Gastrocnemius medialis (tissue), 4 donors: ENCODE measurements at regions not wholly inside any gene's neighbourhood (a gene's known extent, or its start where the extent isn't known, plus 50 kb on each side); places are given as distances from the start of the nearest gene placed in this dataset.

ENCODE experiments used
- ATAC-seq, 2 donors: fragments of 150-250 bp; one replicate each; pipeline ENCODE4 v1.9.1; 2016
- DNase-seq, 2 donors: peaks; one replicate each; pipeline ENCODE4 v3.0.0-alpha.2; 2019
- H3K27ac ChIP-seq, 4 donors: fragments of 200-600 bp; sonication (generic); 1 replicate in 1 of 4; 2 replicates in 3 of 4; pipeline ENCODE4 v1.5.1; 2016 to 2018; ENCODE audit warnings: mild to moderate bottlenecking in 2 of 4, moderate library complexity in 1 of 4
- H3K27me3 ChIP-seq, 3 donors: fragments of 200-600 bp; sonication (generic) in 2 of 3; 1 replicate in 1 of 3; 2 replicates in 2 of 3; pipeline versions ENCODE4 v1.5.1 to v1.6.0; 2016 to 2019; ENCODE audit warnings: mild to moderate bottlenecking in 1 of 3, moderate library complexity in 1 of 3
- H3K36me3 ChIP-seq, 2 donors: fragments of 200-600 bp; sonication (generic) in 1 of 2; one replicate each; pipeline ENCODE4 v1.5.1; 2017 to 2018
- H3K4me1 ChIP-seq, 2 donors: fragments of 200-600 bp; sonication (generic) in 1 of 2; one replicate each; pipeline ENCODE4 v1.5.1; 2016 to 2017; ENCODE audit warnings: mild to moderate bottlenecking in 2 of 2
- H3K4me3 ChIP-seq, 4 donors: fragments of 200-600 bp; sonication (generic) in 3 of 4; 1 replicate in 1 of 4; 2 replicates in 3 of 4; pipeline ENCODE4 v1.5.1; 2016 to 2019; ENCODE audit warnings: mild to moderate bottlenecking in 2 of 4
- H3K9me3 ChIP-seq, 3 donors: fragments of 200-600 bp; sonication (generic) in 2 of 3; 1 replicate in 1 of 3; 2 replicates in 2 of 3; pipeline ENCODE4 v1.5.1; 2016 to 2019
- CTCF ChIP-seq, 5 experiments: fragments of 450-650 bp in 3 of 5; fragments of 200-600 bp in 2 of 5; sonication (generic) in 2 of 5; IDR thresholded peaks in 4 of 5; conservative IDR thresholded peaks in 1 of 5; 1 replicate in 4 of 5; 2 replicates in 1 of 5; pipeline ENCODE4 v1.5.1; 2016 to 2019; ENCODE audit warnings: antibody characterized with exemption in 5 of 5, mild to moderate bottlenecking in 3 of 5, moderate library complexity in 3 of 5
- POLR2A ChIP-seq, 2 donors: fragments of 450-650 bp; IDR thresholded peaks; one replicate each; pipeline ENCODE4 v1.6.1; 2017; ENCODE audit warnings: antibody characterized with exemption in 2 of 2, mild to moderate bottlenecking in 2 of 2, moderate library complexity in 2 of 2
- in situ Hi-C, 4 donors: fragments of 200-750 bp; cut with MboI; loops; one replicate each; pipeline versions ENCODE4 v1.15.0 to v1.8.0; 2017; ENCODE audit warnings: low sequenced_read_pairs in 4 of 4
- intact Hi-C: fragments of 100-400 bp; cut with DNase I; formaldehyde crosslinking; loops from one replicate; pipeline ENCODE4 v1.15.1; 2023; ENCODE audit warnings: low total_unique reads

DNA sequence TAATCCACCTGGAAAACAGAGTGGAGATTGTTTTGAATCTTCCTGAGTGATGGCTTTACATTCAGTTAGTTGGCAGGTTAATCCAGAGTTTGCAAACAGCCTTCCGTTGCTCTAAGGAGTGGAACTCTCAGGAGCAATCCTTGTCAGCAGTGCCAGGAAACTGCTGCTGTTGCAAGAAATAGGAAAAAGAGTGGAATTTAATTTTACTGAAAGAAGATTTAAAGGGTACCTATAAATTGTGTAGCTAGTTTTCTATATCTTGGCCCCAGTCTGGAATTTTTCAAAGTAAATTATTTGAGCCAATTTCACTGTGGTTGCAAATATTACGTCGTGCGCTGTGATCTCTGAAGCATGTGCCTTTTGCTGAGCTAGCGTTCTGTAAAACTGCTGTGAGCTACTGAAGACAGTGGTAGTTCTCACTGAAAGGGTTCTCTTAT, 55.5 kb upstream of the SLC5A12 start:
- TF ChIP-seq CTCF (IDR thresholded peaks at IDR 0.05 in 4 of 5, conservative IDR thresholded peaks at IDR 0.05 in 1 of 5) = no peak
- TF ChIP-seq POLR2A (IDR thresholded peaks at IDR 0.05) = no peak
- Histone ChIP-seq H3K36me3 (no peaks in the 10 kb centered on the region), H3K4me1 (no peaks in the 10 kb centered on the region), H3K27me3 (no peaks in the 10 kb centered on the region), H3K27ac (no peak overlapping the region), H3K4me3 (no peak overlapping the region), H3K9me3 (no peaks in the 10 kb centered on the region)
- ATAC-seq (no peak), DNase-seq (no peak)
- intact Hi-C loops (no loop called here), in situ Hi-C loops (no loop called here)

- H3K9me3 ChIP-seq = no peaks in the 10 kb centered on the region
- in situ Hi-C loops = no loop called here
- no peaks in the 10 kb centered on the region for H3K27me3 ChIP-seq
- H3K36me3 ChIP-seq = no peaks in the 10 kb centered on the region
- ATAC-seq = peak in 1 of 2 donors; percentile 39
- DNase-seq = no peak
- intact Hi-C loops = no loop called here
- H3K27ac ChIP-seq = no peak overlapping the region
- no peak for TF ChIP-seq POLR2A (IDR thresholded peaks at IDR 0.05)
- TF ChIP-seq CTCF (IDR thresholded peaks at IDR 0.05 in 4 of 5, conservative IDR thresholded peaks at IDR 0.05 in 1 of 5) = no peak
- no peaks in the 10 kb centered on the region for H3K4me1 ChIP-seq
- H3K4me3 ChIP-seq = no peak overlapping the region
Observed at GRCh38 chr11:26778000-26778757, 56.3 kb upstream of the SLC5A12 start.

- ATAC-seq (no peak), DNase-seq (no peak)
- Histone ChIP-seq H3K36me3 (no peaks in the 10 kb centered on the region), H3K9me3 (no peaks in the 10 kb centered on the region), H3K27me3 (no peaks in the 10 kb centered on the region), H3K27ac (no peak overlapping the region), H3K4me1 (no peaks in the 10 kb centered on the region), H3K4me3 (no peak overlapping the region)
- intact Hi-C loops = no loop called here
- TF ChIP-seq POLR2A (IDR thresholded peaks at IDR 0.05) = no peak
- TF ChIP-seq CTCF (IDR thresholded peaks at IDR 0.05 in 4 of 5, conservative IDR thresholded peaks at IDR 0.05 in 1 of 5) = no peak
- in situ Hi-C loops = no loop called here
Observed at GRCh38 chr11:26779074-26779865, 57.4 kb upstream of the SLC5A12 start.

DNA sequence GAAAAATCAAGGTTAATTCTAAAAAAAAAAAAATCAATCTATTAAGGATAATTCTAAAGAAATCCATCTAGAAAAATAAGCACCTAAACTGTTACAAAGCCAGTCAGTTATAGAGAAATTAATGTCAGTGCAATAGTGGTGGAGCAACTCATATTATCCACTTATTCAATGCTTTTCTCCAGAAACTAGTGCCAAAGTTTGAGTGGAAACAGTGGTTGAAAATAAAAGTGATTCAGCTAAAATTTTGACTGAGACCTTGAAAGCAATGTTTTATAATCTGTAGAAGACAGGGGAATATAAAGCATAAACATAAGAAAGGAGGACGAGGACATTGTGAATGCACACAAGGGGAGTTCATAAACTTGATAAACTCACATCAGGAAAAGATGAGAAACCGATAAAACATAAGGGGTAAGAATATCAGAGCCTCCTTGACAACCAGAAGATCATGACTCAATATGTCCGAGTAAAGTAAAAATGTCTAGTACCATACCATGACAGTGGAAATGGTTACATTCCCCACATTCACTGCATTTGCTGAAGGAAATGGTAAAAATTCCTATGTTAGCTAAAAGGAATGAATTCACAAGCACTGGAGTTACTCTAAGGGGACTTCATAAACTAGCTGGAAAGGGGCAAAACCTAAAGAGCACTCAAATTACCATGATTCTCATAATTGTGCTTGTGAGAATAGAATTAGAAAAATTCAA, 58.7 kb upstream of the SLC5A12 start:
- H3K36me3 ChIP-seq = no peaks in the 10 kb centered on the region
- H3K4me1 ChIP-seq = no peaks in the 10 kb centered on the region
- ATAC-seq (no peak), DNase-seq (no peak)
- in situ Hi-C loops (no loop called here), intact Hi-C loops (no loop called here)
- H3K27me3 ChIP-seq = no peaks in the 10 kb centered on the region
- no peaks in the 10 kb centered on the region for H3K9me3 ChIP-seq
- H3K27ac ChIP-seq = no peak overlapping the region
- no peak overlapping the region for H3K4me3 ChIP-seq
- TF ChIP-seq POLR2A (IDR thresholded peaks at IDR 0.05) (no peak), CTCF (IDR thresholded peaks at IDR 0.05 in 4 of 5, conservative IDR thresholded peaks at IDR 0.05 in 1 of 5) (no peak)
